Thymus (tissue), 11 donors: ENCODE measurements at regions not wholly inside any gene's neighbourhood (a gene's known extent, or its start where the extent isn't known, plus 50 kb on each side); places are given as distances from the start of the nearest gene placed in this dataset.
"Not testable (repeated sequence)": the region's sequence is repeated elsewhere in the genome, so short reads cannot be mapped to it uniquely, and the experiment has no call there.

ENCODE experiments used
- DNase-seq, 9 donors: peaks; one replicate each; pipeline ENCODE4 v3.0.0-alpha.2; 2013; ENCODE audit warnings: low spot score in 9 of 9, low read depth in 6 of 9, missing footprints in 1 of 9
- H3K27ac ChIP-seq, 2 donors: one replicate each; pipeline ENCODE4 v1.5.1; 2013; ENCODE audit warnings: control low read depth in 1 of 2, low read depth in 1 of 2, low read length in 1 of 2, mild to moderate bottlenecking in 1 of 2, moderate library complexity in 1 of 2
- H3K27me3 ChIP-seq, 2 donors: one replicate each; pipeline ENCODE4 v1.5.1; 2013; ENCODE audit warnings: low read length in 1 of 2; ENCODE audit not compliant: control insufficient read depth in 2 of 2, insufficient read depth in 1 of 2
- H3K36me3 ChIP-seq, 2 donors: one replicate each; pipeline ENCODE4 v1.5.1; 2013; ENCODE audit warnings: low read length in 1 of 2, mild to moderate bottlenecking in 1 of 2, moderate library complexity in 1 of 2; ENCODE audit not compliant: control insufficient read depth in 2 of 2, insufficient read depth in 2 of 2
- H3K4me1 ChIP-seq, 2 donors: one replicate each; pipeline ENCODE4 v1.5.1; 2013; ENCODE audit warnings: low read length in 2 of 2; ENCODE audit not compliant: control insufficient read depth in 2 of 2, insufficient read depth in 2 of 2
- H3K4me3 ChIP-seq, 2 donors: one replicate each; pipeline ENCODE4 v1.5.1; 2013; ENCODE audit warnings: low read length in 2 of 2, control low read depth in 1 of 2, mild to moderate bottlenecking in 1 of 2
- H3K9me3 ChIP-seq, 2 donors: one replicate each; pipeline ENCODE4 v1.5.1; 2013; ENCODE audit warnings: low read length in 1 of 2, mild to moderate bottlenecking in 1 of 2; ENCODE audit not compliant: control insufficient read depth in 2 of 2, insufficient read depth in 1 of 2
- WGBS: extraction: QIAGEN DNeasy Blood & Tissue Kit; methylation state at CpG from one replicate; pipeline ENCODE4 v1.1.7; 2013; 5-methylcytosine and 5-hydroxymethylcytosine counted together
- donor health status: healthy.

- Histone ChIP-seq H3K4me3 (no peak overlapping the region), H3K27me3 (no peaks in the 10 kb centered on the region), H3K4me1 (no peaks in the 10 kb centered on the region), H3K9me3 (peaks cover 1 to 12% of the 10 kb centered on the region in 2 donors), H3K36me3 (no peaks in the 10 kb centered on the region), H3K27ac (no peak overlapping the region)
- 94% methylated on average over 4 of the region's 4 CpGs for WGBS
- DNase-seq, result no peak
Measured at GRCh38 chr9:129301941-129302340, 123.9 kb upstream of the IER5L start.

GRCh38 chr9:129296195-129296594 lies 118.1 kb upstream of the IER5L start:
- not testable (repeated sequence) for DNase-seq, H3K9me3 ChIP-seq, H3K4me3 ChIP-seq, H3K36me3 ChIP-seq, H3K27ac ChIP-seq, H3K4me1 ChIP-seq, H3K27me3 ChIP-seq
- WGBS, result 98% methylated on average over 2 of the region's 3 CpGs

GRCh38 chr9:129291041-129291501 lies 113.0 kb upstream of the IER5L start:
- no peak overlapping the region for H3K4me3 ChIP-seq
- H3K27ac ChIP-seq, result no peak overlapping the region
- peaks cover 0 to 2% of the 10 kb centered on the region in 2 donors for H3K27me3 ChIP-seq
- H3K36me3 ChIP-seq, result no peaks in the 10 kb centered on the region
- no peaks in the 10 kb centered on the region for H3K4me1 ChIP-seq
- 87% methylated on average over 11 of the region's 11 CpGs for WGBS
- no peaks in the 10 kb centered on the region for H3K9me3 ChIP-seq
- no peak for DNase-seq

DNA sequence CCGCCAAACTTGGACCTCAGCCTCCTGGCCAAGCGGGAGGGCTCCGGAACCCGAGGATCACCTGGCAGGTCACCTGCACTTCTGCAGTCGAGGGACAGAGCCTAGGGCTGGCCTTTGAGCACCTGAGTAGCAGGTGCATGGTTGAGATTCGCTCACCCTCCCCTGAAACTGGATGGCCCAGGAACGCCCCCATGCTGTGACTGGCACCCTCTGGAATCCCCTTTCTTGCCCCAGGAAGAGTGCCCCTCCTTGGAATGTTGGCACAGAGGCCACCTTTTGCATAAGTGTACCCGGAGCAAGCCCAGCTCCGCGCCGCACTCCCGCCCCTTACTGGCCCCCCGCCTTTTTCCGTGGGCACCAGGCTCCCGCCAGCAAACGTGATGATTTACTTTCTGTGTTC lies 112.5 kb upstream of the IER5L start:
- WGBS, result 69% methylated on average over 16 of the region's 16 CpGs
- Histone ChIP-seq H3K27me3 (peaks cover 0 to 2% of the 10 kb centered on the region in 2 donors), H3K27ac (no peak overlapping the region), H3K4me1 (no peaks in the 10 kb centered on the region), H3K9me3 (no peaks in the 10 kb centered on the region), H3K4me3 (no peak overlapping the region), H3K36me3 (no peaks in the 10 kb centered on the region)
- no peak for DNase-seq

DNA sequence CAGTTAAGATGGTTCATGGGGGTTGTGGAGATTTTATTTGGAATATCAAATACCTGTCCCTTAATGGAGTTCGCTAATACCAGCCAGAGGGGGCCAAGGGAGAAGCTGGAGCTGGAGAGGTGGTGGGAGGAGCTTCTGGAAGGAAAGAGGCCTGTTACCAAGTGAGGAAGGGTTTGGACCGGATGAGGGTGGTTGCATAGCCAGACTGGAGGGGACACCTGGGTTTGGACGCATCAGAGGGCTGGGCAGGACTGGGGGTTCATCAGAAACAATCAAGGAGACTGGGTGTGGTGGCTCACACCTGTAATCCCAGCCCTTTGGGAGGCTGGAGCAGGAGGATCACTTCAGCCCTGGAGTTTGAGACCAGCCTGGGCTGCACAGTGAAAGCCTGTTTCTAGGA lies 111.8 kb upstream of the IER5L start:
- Histone ChIP-seq H3K36me3 (no peaks in the 10 kb centered on the region), H3K4me3 (no peak overlapping the region), H3K27me3 (peaks cover 0 to 2% of the 10 kb centered on the region in 2 donors), H3K27ac (no peak overlapping the region), H3K9me3 (no peaks in the 10 kb centered on the region), H3K4me1 (no peaks in the 10 kb centered on the region)
- 92% methylated on average over 3 of the region's 3 CpGs for WGBS
- no peak for DNase-seq

GRCh38 chr9:129289131-129289731 lies 111.2 kb upstream of the IER5L start:
- WGBS, result 91% methylated on average over 13 of the region's 13 CpGs
- no peak for DNase-seq

DNA sequence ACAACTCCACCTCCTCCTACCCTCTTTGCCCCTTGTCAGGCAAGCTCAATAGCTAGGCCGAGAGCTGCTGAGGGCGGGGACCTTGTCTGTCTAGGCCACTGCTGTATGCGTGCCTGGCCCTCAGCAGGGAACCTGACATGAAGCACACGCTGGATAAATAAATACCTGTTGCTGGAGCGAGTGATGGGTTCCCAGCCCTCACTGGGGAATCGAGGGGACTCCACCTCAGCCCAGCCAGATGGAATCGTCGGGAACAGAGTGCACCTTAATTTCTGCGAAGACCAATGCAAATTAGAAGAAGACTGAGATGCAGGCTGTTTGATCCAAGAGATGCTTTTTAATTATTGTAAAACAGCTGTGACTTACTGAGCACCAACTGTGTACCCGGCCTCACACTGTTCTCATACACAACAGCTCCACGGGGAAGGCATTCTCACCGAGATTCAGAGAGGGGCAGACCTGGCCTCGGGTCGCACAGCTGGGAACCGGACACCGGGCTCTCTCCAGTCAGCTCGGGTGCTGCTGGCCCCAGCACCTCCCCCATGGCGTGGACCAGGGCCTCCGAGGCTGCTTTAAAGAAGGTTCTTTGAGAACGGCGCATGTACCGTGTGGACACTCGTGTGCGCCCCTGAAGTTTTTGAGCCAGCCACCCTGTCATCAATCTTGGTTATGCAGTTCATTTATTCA lies 109.7 kb upstream of the IER5L start:
- WGBS, result 95% methylated on average over 24 of the region's 24 CpGs

More at GRCh38 chr9:129289131-129289731, 111.2 kb upstream of the IER5L start:
- Histone ChIP-seq H3K4me1 (no peaks in the 10 kb centered on the region), H3K9me3 (no peaks in the 10 kb centered on the region), H3K27me3 (peaks cover 0 to 2% of the 10 kb centered on the region in 2 donors), H3K36me3 (no peaks in the 10 kb centered on the region), H3K4me3 (no peak overlapping the region), H3K27ac (no peak overlapping the region)

DNA sequence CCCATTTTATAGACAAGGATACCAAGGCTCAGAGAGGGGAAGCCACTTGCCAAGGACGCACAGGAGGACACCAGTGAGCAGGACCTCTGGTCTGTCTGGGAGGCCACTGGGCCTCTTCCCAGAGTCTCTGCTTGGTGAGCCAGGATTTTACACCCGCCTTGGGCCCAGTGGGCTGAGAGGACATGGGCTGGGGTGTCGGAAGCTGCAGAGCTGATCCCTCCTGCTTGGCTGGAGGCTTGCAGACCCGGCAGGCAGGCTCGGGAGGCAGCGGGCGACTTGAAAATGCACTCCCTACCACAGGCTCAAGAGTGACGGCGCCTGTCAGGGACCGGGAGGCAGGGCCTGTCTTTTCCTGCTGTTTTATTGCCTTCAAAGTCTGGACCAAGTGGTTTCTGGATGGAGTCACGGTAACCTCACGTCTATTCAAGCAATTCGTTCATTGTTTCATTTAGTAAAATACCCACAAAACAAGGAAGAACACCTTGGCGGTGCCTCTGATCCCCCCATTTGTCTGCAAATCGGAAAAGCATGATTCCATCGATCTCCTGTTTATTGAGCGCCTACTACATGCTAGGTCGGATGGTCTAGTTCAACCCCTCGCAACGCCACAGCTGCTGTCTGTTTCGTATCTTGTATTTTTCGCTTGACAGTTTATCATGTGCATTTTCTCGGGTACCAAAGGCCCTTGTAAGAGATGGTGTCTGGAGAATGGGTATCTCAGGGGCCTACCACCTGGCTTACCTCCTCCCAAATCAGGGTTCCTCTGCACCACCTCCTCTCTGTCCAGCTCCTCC lies 108.1 kb upstream of the IER5L start:
- WGBS, result 94% methylated on average over 23 of the region's 23 CpGs
- no peaks in the 10 kb centered on the region for H3K9me3 ChIP-seq
- DNase-seq, result no peak

More for the DNA sequence above, 109.7 kb upstream of the IER5L start:
- Histone ChIP-seq H3K4me1 (no peaks in the 10 kb centered on the region), H3K27ac (no peak overlapping the region), H3K9me3 (no peaks in the 10 kb centered on the region), H3K27me3 (peaks cover 0 to 2% of the 10 kb centered on the region in 2 donors), H3K4me3 (no peak overlapping the region), H3K36me3 (no peaks in the 10 kb centered on the region)
- DNase-seq, result no peak

DNA sequence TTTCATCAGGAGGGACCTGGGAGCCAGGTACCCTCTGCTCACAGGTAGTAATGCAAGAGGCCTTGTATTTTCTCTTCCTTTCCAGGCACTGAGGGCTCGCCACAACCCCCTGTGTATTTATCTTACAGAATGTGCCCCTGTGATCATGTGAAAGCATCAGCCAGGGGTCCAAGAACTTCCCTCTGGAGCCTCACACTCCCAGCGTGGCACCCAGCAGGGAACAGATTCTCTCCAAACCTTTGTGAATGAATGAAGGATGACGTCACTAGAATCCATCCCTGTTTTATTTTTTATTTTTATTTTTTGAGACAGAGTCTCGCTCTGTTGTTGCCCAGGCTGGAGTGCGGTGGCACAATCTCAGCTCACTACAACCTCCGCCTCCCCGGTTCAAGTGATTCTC lies 107.3 kb upstream of the IER5L start:
- Histone ChIP-seq H3K4me3 (no peak overlapping the region), H3K27ac (no peak overlapping the region), H3K4me1 (peaks cover 5 to 13% of the 10 kb centered on the region in 2 donors), H3K9me3 (no peaks in the 10 kb centered on the region), H3K36me3 (no peaks in the 10 kb centered on the region), H3K27me3 (no peaks in the 10 kb centered on the region)
- WGBS, result 97% methylated on average over 7 of the region's 7 CpGs
- no peak for DNase-seq

More for the DNA sequence above, 108.1 kb upstream of the IER5L start:
- Histone ChIP-seq H3K36me3 (no peaks in the 10 kb centered on the region), H3K27ac (no peak overlapping the region), H3K27me3 (peaks cover 0 to 2% of the 10 kb centered on the region in 2 donors), H3K4me3 (no peak overlapping the region), H3K4me1 (peaks cover 0 to 5% of the 10 kb centered on the region in 2 donors)
